ENCODE measurements at regions not wholly inside any gene's neighbourhood (a gene's known extent, or its start where the extent isn't known, plus 50 kb on each side); places are given as distances from the start of the nearest gene placed in this dataset.

- H3K9me3 Mint-ChIP-seq (ENCODE audit: unreplicated experiment), result no peaks in the 10 kb centered on the region
- H3K4me3 Mint-ChIP-seq (ENCODE audit: unreplicated experiment), result no peak overlapping the region
- ChIA-PET POLR2A (no interaction called here), CTCF (no interaction called here)
- no peaks in the 10 kb centered on the region for H3K4me1 Mint-ChIP-seq (ENCODE audit: low read depth, unreplicated experiment)
- no peak overlapping the region for H3K4me3 ChIP-seq (ENCODE audit: low read depth, low read length)
- TF ChIP-seq CTCF (IDR thresholded peaks at IDR 0.05; ENCODE audit: insufficient read depth in 1 of 2, low read depth in 1 of 2, low read length in 1 of 2, severe bottlenecking in 1 of 2, unreplicated experiment in 1 of 2), result no peak
- H3K27ac Mint-ChIP-seq (ENCODE audit: unreplicated experiment), result no peak overlapping the region
- H3K27me3 Mint-ChIP-seq (ENCODE audit: insufficient read depth, unreplicated experiment), result no peaks in the 10 kb centered on the region
- H3K4me1 ChIP-seq, result no peaks in the 10 kb centered on the region
- no peaks in the 10 kb centered on the region for H3K27me3 ChIP-seq (replicated peaks; ENCODE audit: control insufficient read depth, insufficient read depth, low read length)
- no peak for DNase-seq
- no peaks in the 10 kb centered on the region for H3K9me3 ChIP-seq
- intact Hi-C loops (cut with micrococcal nuclease; ENCODE audit: unreplicated experiment), result no loop called here
- no TSS peak for BruUV-seq (replicated peaks)
- no peaks in the 10 kb centered on the region for H3K36me3 ChIP-seq (ENCODE audit: control insufficient read depth, insufficient read depth, low read length)
- no peaks in the 10 kb centered on the region for H3K36me3 Mint-ChIP-seq (ENCODE audit: insufficient read depth, unreplicated experiment)
Measured at GRCh38 chr3:160069986-160070385, 81.4 kb downstream of the IL12A start.

GRCh38 chr3:160076519-160076918, 87.9 kb downstream of the IL12A start:
- no TSS peak for BruUV-seq (replicated peaks)
- Mint-ChIP-seq H3K4me3 (ENCODE audit: unreplicated experiment) (no peak overlapping the region), H3K27ac (ENCODE audit: unreplicated experiment) (no peak overlapping the region), H3K27me3 (ENCODE audit: insufficient read depth, unreplicated experiment) (no peaks in the 10 kb centered on the region), H3K36me3 (ENCODE audit: insufficient read depth, unreplicated experiment) (no peaks in the 10 kb centered on the region), H3K9me3 (ENCODE audit: unreplicated experiment) (no peaks in the 10 kb centered on the region), H3K4me1 (ENCODE audit: low read depth, unreplicated experiment) (no peaks in the 10 kb centered on the region)
- Histone ChIP-seq H3K4me3 (ENCODE audit: low read depth, low read length) (no peak overlapping the region), H3K4me1 (no peaks in the 10 kb centered on the region), H3K36me3 (ENCODE audit: control insufficient read depth, insufficient read depth, low read length) (no peaks in the 10 kb centered on the region), H3K9me3 (no peaks in the 10 kb centered on the region), H3K27me3 (replicated peaks; ENCODE audit: control insufficient read depth, insufficient read depth, low read length) (no peaks in the 10 kb centered on the region)
- ChIA-PET CTCF (no interaction called here), POLR2A (no interaction called here)
- intact Hi-C loops (cut with micrococcal nuclease; ENCODE audit: unreplicated experiment), result no loop called here
- DNase-seq, result no peak
- no peak for TF ChIP-seq CTCF (IDR thresholded peaks at IDR 0.05; ENCODE audit: insufficient read depth in 1 of 2, low read depth in 1 of 2, low read length in 1 of 2, severe bottlenecking in 1 of 2, unreplicated experiment in 1 of 2)

GRCh38 chr3:160078533-160078932, 89.9 kb downstream of the IL12A start:
- BruUV-seq (replicated peaks), result no TSS peak
- no peaks in the 10 kb centered on the region for H3K9me3 ChIP-seq
- H3K4me1 Mint-ChIP-seq (ENCODE audit: low read depth, unreplicated experiment), result no peaks in the 10 kb centered on the region
- H3K9me3 Mint-ChIP-seq (ENCODE audit: unreplicated experiment), result peaks cover 12% of the 10 kb centered on the region
- DNase-seq, result no peak
- no peaks in the 10 kb centered on the region for H3K27me3 Mint-ChIP-seq (ENCODE audit: insufficient read depth, unreplicated experiment)
- CTCF ChIA-PET, result no interaction called here
- H3K36me3 Mint-ChIP-seq (ENCODE audit: insufficient read depth, unreplicated experiment), result no peaks in the 10 kb centered on the region
- H3K27me3 ChIP-seq (replicated peaks; ENCODE audit: control insufficient read depth, insufficient read depth, low read length), result no peaks in the 10 kb centered on the region
- no peaks in the 10 kb centered on the region for H3K36me3 ChIP-seq (ENCODE audit: control insufficient read depth, insufficient read depth, low read length)
- POLR2A ChIA-PET, result no interaction called here
- no peaks in the 10 kb centered on the region for H3K4me1 ChIP-seq
- H3K4me3 ChIP-seq (ENCODE audit: low read depth, low read length), result no peak overlapping the region
- no peak overlapping the region for H3K4me3 Mint-ChIP-seq (ENCODE audit: unreplicated experiment)
- TF ChIP-seq CTCF (IDR thresholded peaks at IDR 0.05; ENCODE audit: insufficient read depth in 1 of 2, low read depth in 1 of 2, low read length in 1 of 2, severe bottlenecking in 1 of 2, unreplicated experiment in 1 of 2), result no peak
- no peak overlapping the region for H3K27ac Mint-ChIP-seq (ENCODE audit: unreplicated experiment)
- intact Hi-C loops (cut with micrococcal nuclease; ENCODE audit: unreplicated experiment), result no loop called here
